SKM-1 treated with dmso at 0.1 percent for 144 hours (cell line): ENCODE measurements at regions not wholly inside any gene's neighbourhood (a gene's known extent, or its start where the extent isn't known, plus 50 kb on each side); places are given as distances from the start of the nearest gene placed in this dataset.
"Not testable (repeated sequence)": the region's sequence is repeated elsewhere in the genome, so short reads cannot be mapped to it uniquely, and the experiment has no call there.

Experiments used
- DNase-seq: peaks from one replicate; lab custom pipeline; 2025; ENCODE audit not compliant: unreplicated experiment; lab: John Stamatoyannopoulos, UW

GRCh38 chr4:131883181-131883580 lies 1265.9 kb upstream of the PCDH10 start:
- not testable (repeated sequence) for DNase-seq

DNA sequence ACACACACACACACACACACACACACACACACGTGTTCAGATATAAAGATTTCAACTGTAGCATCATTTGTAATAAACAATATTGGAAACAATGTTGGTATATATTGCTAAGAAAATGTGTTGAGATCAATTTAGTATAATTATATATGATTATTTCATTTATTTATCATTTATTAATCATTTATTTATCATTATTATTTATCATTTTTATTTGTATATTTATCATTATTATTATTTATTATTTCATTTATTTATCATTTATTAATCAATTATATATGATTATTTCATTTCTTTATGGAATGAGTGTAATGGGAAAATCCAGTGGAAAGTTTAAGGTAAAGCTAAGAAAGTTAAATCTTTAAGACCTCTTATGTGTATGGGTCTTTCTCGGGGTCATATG lies 1223.4 kb upstream of the PCDH10 start:
- not testable (repeated sequence) for DNase-seq

- DNase-seq, result not testable (repeated sequence)
Measured at GRCh38 chr4:131967646-131968045, 1181.4 kb upstream of the PCDH10 start.

- peak; percentile 70 for DNase-seq
Measured at GRCh38 chr4:131974730-131975129, 1174.4 kb upstream of the PCDH10 start.

- not testable (repeated sequence) for DNase-seq
Measured at GRCh38 chr4:131975276-131976132, 1173.6 kb upstream of the PCDH10 start.

DNA sequence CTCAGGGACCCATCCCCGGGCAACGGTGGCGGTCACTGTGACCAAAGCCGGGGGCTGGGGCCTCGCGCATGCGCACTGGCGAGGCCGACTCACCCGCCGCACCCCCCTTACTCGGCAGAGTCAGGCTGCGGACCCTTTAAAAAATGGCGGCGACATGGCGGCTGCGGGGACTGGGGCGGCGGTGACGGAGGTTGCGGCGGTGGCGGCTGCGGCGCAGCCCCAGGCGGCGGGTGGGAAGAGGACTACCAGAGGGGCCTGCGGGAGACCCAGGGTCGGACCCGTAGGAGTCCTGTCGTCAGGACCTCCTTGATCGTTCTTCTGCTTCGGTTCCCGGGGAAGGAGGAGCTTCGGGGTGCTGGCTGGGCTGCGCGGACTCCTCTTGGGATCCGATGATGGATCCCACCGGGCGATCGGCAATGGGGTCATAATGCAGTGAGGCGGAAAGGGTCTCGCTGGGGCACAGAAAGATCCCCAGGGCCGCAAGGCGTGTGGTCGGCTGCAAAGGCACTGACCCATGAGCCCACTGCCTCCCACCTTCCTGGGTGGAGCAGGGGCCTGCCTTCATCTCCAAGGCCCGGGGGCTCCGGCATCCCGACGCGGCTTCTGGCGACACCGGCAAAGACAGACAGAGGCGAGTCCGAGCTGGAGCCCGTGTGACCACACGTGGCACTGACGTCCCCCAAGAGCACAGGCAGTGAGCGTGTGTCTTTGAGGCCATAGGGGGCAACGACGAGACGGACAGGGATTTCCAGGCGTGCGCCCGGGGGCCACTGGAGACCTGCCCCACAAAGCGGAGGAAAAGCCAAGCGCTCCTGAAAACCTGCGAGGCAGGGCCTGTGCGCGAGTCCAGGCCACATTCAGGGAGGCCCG lies 1172.7 kb upstream of the PCDH10 start:
- not testable (repeated sequence) for DNase-seq

GRCh38 chr4:131978120-131978519 lies 1171.0 kb upstream of the PCDH10 start:
- no peak for DNase-seq

- no peak for DNase-seq
Measured at GRCh38 chr4:131989576-131989975, 1159.5 kb upstream of the PCDH10 start.

DNA sequence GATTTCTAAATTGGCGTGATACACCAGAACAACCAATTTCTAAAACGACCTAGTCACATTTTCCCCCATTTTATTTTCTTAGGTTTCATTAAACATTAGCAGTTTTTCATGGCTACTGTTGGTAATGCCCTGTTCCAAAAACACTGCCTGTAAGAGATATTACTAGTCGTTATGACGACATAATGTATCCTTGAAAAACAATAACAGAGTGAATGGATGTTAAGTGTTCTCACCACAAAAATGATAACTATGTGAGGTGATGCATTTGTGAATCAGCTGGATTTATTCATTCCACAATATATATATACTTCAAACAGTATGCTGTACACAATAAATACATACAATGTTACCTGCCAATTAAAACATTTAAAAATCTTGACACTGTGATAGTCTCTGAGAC lies 1147.6 kb upstream of the PCDH10 start:
- DNase-seq, result no peak

DNA sequence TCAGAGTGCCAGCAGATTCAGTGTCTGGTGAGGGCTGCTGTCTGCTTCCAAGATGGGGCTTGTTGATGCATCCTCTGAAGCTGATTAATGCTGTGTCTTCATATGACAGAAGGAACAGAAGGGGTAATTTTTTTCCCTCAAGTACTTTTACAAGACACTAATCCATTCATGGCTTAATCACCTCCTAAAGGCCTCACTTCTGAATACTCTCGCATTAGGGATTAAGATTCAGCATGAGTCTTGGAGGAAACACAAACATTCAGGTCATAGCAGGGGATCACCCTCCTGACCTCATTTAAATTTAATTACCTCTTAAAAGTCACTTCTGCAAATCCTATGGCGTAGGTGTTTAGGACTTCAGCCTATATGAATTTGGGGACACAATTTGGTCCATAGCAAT lies 1145.5 kb upstream of the PCDH10 start:
- no peak for DNase-seq

GRCh38 chr4:132015321-132015720 lies 1133.8 kb upstream of the PCDH10 start:
- no peak for DNase-seq

GRCh38 chr4:132016703-132017350 lies 1132.3 kb upstream of the PCDH10 start:
- DNase-seq, result no peak

DNA sequence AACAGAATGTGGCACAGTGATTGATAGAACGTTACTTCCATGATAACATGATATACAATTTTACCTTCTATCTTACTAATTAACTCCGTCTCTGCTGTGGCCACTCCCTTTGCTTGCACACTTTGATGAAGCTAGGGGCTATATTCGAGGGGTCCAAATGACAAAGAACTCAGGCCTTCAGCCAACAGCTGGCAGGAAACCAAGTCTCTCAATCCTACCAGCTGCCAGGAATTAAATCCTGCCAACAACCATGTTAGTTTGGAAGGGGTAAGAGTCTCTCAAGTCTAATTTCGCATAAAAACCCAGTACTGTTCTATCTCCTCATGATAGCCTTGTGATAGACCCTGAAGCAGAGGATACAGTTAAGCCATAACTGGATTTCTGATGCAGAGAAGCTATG lies 1122.9 kb upstream of the PCDH10 start:
- DNase-seq, result no peak

DNA sequence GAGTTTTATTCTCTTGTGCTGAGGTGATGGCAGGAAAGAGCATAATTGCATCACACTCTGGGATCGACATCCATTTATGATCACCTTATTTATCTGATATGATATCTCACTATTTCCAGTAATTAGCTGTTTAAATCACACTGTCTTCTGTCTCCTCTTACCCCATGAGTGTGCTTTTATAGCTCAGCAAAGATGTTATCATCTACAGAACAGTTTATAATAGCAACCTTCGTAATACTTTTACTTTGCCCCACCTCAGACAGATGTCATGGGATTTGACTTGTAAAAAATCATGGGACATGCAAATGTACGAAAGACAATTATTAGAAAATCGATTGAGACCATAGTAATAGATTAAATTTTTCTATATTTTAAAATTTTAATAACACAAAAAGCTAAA lies 1122.3 kb upstream of the PCDH10 start:
- DNase-seq, result no peak

- DNase-seq, result no peak
Measured at GRCh38 chr4:132056496-132056895, 1092.6 kb upstream of the PCDH10 start.

- no peak for DNase-seq
Measured at GRCh38 chr4:132059227-132059626, 1089.9 kb upstream of the PCDH10 start.

DNA sequence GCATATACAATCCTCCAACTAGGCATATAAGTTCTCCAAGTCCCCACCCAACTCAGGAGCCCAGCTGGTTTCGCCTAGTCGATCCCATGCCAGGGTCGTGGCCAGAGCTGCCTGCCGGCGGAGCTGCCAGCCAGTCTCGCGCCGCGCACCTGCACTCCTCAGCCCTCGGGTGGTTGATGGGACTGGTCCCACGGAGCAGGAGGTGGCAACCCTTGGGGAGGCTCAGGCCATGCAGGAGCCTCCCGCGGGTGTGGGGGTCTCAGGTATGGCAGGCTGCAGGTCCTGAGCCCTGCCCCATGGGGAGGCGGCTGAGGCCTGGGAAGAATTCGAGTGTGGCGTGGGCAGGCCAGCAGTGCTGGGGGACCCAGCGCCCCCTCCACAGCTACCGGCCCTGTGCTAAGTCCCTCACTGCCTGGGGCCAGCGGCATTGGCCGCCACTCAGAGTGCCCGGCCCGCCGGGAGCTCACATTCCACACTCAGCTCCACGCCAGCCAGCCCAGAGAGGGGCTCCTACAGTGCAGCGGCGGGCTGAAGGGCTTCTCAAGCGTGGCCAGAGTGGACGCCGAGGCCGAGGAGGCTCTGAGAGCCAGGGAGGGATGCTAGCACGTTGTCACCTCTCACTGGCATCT lies 1086.4 kb upstream of the PCDH10 start:
- no peak for DNase-seq

DNA sequence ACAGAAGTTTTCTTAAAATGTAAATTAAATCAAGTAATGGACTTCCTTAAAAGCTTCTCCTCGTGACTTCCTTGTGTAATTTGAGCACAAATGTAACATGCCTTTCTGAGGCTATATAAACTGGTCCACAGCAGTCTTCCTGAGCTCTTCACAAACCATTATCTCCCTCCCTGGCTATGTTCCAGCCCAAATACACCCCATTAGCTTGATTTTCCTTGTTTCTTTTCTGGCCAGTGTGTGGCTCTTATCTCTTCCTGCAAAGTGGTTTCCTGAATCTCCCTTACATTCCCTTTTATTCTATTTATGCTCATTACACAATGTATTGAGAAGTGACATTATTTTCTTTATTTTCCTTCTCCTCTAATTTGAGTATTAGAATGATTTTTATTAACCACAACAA lies 1085.3 kb upstream of the PCDH10 start:
- no peak for DNase-seq

GRCh38 chr4:132065940-132066495 lies 1083.1 kb upstream of the PCDH10 start:
- no peak for DNase-seq

DNA sequence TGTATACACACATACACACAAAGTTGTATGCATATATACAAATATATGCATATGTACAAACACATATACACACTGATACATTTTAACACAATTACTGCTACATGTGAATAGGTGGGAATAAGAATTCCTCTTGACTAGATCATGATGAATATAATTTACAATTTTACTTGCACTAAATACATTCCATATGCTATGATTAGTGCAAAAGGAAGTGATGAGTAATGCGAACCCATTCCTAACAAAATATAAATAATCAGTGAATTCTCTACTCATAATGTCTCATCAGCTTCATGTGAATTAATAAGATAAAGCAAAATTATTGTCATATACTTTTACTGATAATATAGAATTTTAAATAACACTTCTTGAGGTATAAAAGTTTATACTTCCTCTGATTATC lies 1077.3 kb upstream of the PCDH10 start:
- DNase-seq, result no peak

- DNase-seq, result no peak
Measured at GRCh38 chr4:132076829-132077228, 1072.3 kb upstream of the PCDH10 start.
